Skeletal muscle satellite cell (primary cell): ENCODE measurements at regions not wholly inside any gene's neighbourhood (a gene's known extent, or its start where the extent isn't known, plus 50 kb on each side); places are given as distances from the start of the nearest gene placed in this dataset.

Source experiments
- H3K27me3 ChIP-seq: 2 replicates; pipeline ENCODE4 v1.7.0; 2013; ENCODE audit warnings: low read length; ENCODE audit not compliant: control insufficient read depth, insufficient read depth
- H3K36me3 ChIP-seq: 2 replicates; pipeline ENCODE4 v1.7.0; 2013; ENCODE audit warnings: mild to moderate bottlenecking, control low read depth, low read length; ENCODE audit not compliant: insufficient read depth
- H3K4me1 ChIP-seq: 2 replicates; pipeline ENCODE4 v1.7.0; 2013; ENCODE audit warnings: low read length; ENCODE audit not compliant: control insufficient read depth, insufficient read depth
- H3K4me2 ChIP-seq: 2 replicates; pipeline ENCODE4 v1.7.0; 2013; ENCODE audit warnings: mild to moderate bottlenecking, low read length
- H3K4me3 ChIP-seq: 2 replicates; pipeline ENCODE4 v1.7.0; 2013; ENCODE audit warnings: low read length
- H3K9ac ChIP-seq: 2 replicates; pipeline ENCODE4 v1.7.0; 2013; ENCODE audit warnings: mild to moderate bottlenecking, low read depth, low read length, moderate library complexity
- H3K9me3 ChIP-seq: replicated peaks from 2 replicates; pipeline ENCODE4 v1.7.0; 2013; ENCODE audit warnings: mild to moderate bottlenecking, control low read depth, low read length

- H3K4me3 ChIP-seq = no peak overlapping the region
Observed at GRCh38 chr7:25347360-25348066, 119.2 kb upstream of the NPVF start.

GRCh38 chr7:25348104-25348503 is 119.8 kb upstream of the NPVF start:
- H3K9me3 ChIP-seq = no peaks in the 10 kb centered on the region
- no peak overlapping the region for H3K9ac ChIP-seq
- no peak overlapping the region for H3K4me2 ChIP-seq
- H3K27me3 ChIP-seq = no peaks in the 10 kb centered on the region
- no peaks in the 10 kb centered on the region for H3K4me1 ChIP-seq
- no peak overlapping the region for H3K4me3 ChIP-seq
- H3K36me3 ChIP-seq = no peaks in the 10 kb centered on the region

More at GRCh38 chr7:25347360-25348066, 119.2 kb upstream of the NPVF start:
- no peaks in the 10 kb centered on the region for H3K27me3 ChIP-seq
- H3K4me2 ChIP-seq = no peak overlapping the region
- H3K36me3 ChIP-seq = no peaks in the 10 kb centered on the region
- H3K9me3 ChIP-seq = no peaks in the 10 kb centered on the region
- no peaks in the 10 kb centered on the region for H3K4me1 ChIP-seq
- H3K9ac ChIP-seq = no peak overlapping the region

- Histone ChIP-seq H3K9ac (no peak overlapping the region), H3K4me1 (no peaks in the 10 kb centered on the region), H3K4me3 (no peak overlapping the region), H3K9me3 (no peaks in the 10 kb centered on the region), H3K27me3 (no peaks in the 10 kb centered on the region), H3K4me2 (no peak overlapping the region), H3K36me3 (no peaks in the 10 kb centered on the region)
Observed at GRCh38 chr7:25349283-25350017, 121.2 kb upstream of the NPVF start.

- Histone ChIP-seq H3K36me3 (no peaks in the 10 kb centered on the region), H3K4me2 (no peak overlapping the region), H3K9me3 (no peaks in the 10 kb centered on the region), H3K27me3 (no peaks in the 10 kb centered on the region), H3K9ac (no peak overlapping the region), H3K4me1 (no peaks in the 10 kb centered on the region), H3K4me3 (no peak overlapping the region)
Observed at GRCh38 chr7:25350041-25350440, 121.8 kb upstream of the NPVF start.

DNA sequence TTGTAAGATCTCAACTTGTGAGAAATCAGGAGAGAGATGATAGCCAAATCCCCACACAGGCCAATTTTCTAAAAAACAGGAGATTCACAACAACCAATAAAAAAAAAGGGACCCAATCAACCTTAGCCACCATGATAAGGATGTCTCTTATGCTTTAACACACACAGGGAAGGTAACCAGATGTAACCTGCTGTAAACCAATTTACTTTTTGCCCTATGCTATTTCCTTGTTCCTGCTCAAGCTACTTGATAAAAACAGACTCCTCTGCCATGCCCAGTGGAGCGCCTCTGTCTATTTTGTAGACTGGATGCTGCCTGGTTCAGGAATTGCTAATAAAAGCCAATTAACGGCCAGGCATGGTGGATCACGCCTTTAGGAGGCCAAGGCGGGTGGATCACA is 123.5 kb upstream of the NPVF start:
- Histone ChIP-seq H3K27me3 (no peaks in the 10 kb centered on the region), H3K9ac (no peak overlapping the region), H3K36me3 (no peaks in the 10 kb centered on the region)

DNA sequence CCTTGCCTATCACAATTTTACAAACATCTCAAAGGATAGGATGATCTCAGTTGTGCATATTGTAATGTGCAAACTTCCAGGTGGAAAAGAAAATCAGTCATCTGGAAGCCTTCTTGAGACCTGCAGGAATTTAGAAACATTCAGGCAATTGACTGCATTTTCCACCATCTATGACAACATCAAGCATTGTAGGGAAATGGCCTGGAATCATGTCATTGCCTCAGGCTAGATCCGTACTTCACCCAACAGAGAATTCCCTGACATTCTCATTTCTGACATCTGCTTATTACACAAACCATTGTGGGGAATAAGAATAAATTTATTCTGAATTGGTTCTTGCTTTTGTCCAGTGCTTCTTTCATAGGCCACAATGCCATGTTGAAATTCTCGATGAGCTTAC is 124.9 kb upstream of the NPVF start:
- no peak overlapping the region for H3K9ac ChIP-seq
- no peak overlapping the region for H3K4me2 ChIP-seq
- H3K4me1 ChIP-seq = no peaks in the 10 kb centered on the region
- no peaks in the 10 kb centered on the region for H3K9me3 ChIP-seq
- no peaks in the 10 kb centered on the region for H3K27me3 ChIP-seq
- no peak overlapping the region for H3K4me3 ChIP-seq
- H3K36me3 ChIP-seq = no peaks in the 10 kb centered on the region

More for the DNA sequence above, 123.5 kb upstream of the NPVF start:
- Histone ChIP-seq H3K9me3 (no peaks in the 10 kb centered on the region), H3K4me3 (no peak overlapping the region), H3K4me2 (no peak overlapping the region), H3K4me1 (no peaks in the 10 kb centered on the region)

DNA sequence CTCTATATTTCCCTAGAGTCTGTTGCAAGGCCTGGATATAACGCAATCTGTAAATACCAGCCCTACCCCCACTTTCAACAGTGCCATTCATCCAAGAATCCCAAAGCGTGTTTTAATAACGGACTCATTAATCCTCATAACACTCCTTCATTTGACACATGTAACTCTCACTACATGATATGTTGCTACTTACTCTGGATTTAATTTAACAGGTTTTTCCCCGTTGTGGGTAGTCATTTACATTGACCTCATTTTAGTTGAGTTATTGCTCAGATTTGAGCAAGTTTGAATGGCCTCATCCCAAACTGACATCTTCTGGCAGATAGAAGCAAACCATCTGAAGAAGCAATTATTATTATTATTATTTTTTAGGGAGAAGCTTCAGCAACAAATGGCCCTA is 125.4 kb upstream of the NPVF start:
- Histone ChIP-seq H3K9me3 (no peaks in the 10 kb centered on the region), H3K27me3 (no peaks in the 10 kb centered on the region), H3K4me1 (no peaks in the 10 kb centered on the region), H3K36me3 (no peaks in the 10 kb centered on the region), H3K9ac (no peak overlapping the region), H3K4me3 (no peak overlapping the region), H3K4me2 (no peak overlapping the region)

DNA sequence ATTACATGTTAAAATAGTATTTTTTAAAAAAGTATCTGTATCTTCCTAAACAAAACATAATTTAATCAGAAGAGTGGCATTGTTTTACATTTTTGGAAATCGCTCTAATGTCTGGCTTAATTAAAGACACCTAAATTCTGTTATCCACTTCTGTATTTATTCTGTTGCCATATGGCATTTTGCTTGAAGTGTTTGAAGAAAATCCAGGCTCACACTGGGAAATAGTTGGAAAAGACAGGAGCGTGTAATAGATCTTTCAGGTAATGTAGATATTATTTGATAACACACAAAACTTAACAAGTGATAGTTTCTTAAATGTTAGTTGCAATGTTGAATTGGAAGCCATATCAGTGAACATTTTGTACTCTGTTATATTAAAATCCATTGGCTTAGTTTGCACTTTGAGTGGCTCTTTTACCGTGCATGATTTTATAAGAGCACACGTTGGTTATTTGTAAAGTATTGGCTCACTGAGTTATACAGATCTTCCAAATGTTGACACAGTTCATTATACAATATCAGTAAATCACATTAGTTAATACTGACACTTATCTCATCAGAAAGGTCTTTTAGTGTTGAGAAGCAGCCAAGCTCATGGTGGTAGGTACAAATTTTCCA is 128.4 kb upstream of the NPVF start:
- H3K4me3 ChIP-seq = no peak overlapping the region
- no peaks in the 10 kb centered on the region for H3K9me3 ChIP-seq
- no peak overlapping the region for H3K9ac ChIP-seq
- H3K4me1 ChIP-seq = no peaks in the 10 kb centered on the region
- no peak overlapping the region for H3K4me2 ChIP-seq
- peaks cover 8% of the 10 kb centered on the region for H3K27me3 ChIP-seq
- H3K36me3 ChIP-seq = no peaks in the 10 kb centered on the region

- H3K4me2 ChIP-seq = no peak overlapping the region
Observed at GRCh38 chr7:25358926-25359325, 130.6 kb upstream of the NPVF start.

GRCh38 chr7:25359471-25360059 is 131.3 kb upstream of the NPVF start:
- Histone ChIP-seq H3K4me2 (no peak overlapping the region), H3K4me1 (no peaks in the 10 kb centered on the region), H3K36me3 (no peaks in the 10 kb centered on the region), H3K9me3 (no peaks in the 10 kb centered on the region), H3K27me3 (peaks cover 10% of the 10 kb centered on the region), H3K4me3 (no peak overlapping the region), H3K9ac (no peak overlapping the region)

More at GRCh38 chr7:25358926-25359325, 130.6 kb upstream of the NPVF start:
- Histone ChIP-seq H3K36me3 (no peaks in the 10 kb centered on the region), H3K27me3 (peaks cover 10% of the 10 kb centered on the region), H3K9me3 (no peaks in the 10 kb centered on the region), H3K4me1 (no peaks in the 10 kb centered on the region), H3K4me3 (no peak overlapping the region), H3K9ac (no peak overlapping the region)

DNA sequence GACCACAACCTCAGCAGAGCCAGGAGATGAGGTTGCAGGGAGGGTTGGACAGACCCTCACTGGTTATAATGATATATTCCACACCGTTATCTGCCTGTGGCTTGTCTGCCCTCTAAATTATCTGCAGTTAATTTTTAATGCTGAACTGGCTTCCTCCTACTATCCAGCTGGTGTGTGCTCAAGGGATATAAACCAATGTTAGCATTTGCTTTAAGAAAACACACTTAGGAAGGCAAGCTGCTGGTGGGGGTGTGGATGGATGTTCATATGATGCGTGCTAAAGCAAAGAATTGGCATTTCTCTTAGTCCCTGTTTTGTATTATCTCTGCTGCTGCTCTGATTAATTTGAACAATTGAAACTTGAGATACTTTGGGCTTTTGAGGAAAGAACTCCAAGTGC is 132.2 kb upstream of the NPVF start:
- H3K9me3 ChIP-seq = no peaks in the 10 kb centered on the region
- H3K36me3 ChIP-seq = no peaks in the 10 kb centered on the region
- no peak overlapping the region for H3K4me2 ChIP-seq
- no peak overlapping the region for H3K4me3 ChIP-seq
- H3K4me1 ChIP-seq = no peaks in the 10 kb centered on the region
- H3K9ac ChIP-seq = no peak overlapping the region
- peaks cover 10% of the 10 kb centered on the region for H3K27me3 ChIP-seq
